GM18861 (cell line): ENCODE measurements at regions not wholly inside any gene's neighbourhood (a gene's known extent, or its start where the extent isn't known, plus 50 kb on each side); places are given as distances from the start of the nearest gene placed in this dataset.
"Not testable (repeated sequence)": the region's sequence is repeated elsewhere in the genome, so short reads cannot be mapped to it uniquely, and the experiment has no call there.

Source experiments
- ATAC-seq: cut with Tn5 transposase; IDR thresholded peaks from one replicate; pipeline ENCODE4 v1.9.1; 2021; ENCODE audit not compliant: unreplicated experiment

DNA sequence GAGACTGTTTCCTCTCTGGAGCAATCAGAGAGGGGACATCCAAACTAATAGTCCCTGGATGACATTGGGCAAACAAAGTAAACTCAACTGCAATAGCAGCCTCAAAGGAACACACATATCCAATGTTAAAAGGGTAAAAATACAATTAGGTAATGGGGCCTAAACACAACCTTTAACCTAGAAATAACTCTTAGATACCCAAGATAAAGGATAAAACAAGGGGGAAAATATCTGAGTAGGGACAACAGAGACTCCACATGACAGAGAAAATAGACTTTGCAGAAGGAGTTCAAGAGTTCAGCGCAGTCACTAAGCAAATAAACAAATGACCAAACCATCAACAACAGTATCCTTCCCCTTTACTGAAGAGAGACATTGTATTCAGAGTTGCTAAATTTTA is 149.3 kb downstream of the FBXO4 start:
- no peak for ATAC-seq

DNA sequence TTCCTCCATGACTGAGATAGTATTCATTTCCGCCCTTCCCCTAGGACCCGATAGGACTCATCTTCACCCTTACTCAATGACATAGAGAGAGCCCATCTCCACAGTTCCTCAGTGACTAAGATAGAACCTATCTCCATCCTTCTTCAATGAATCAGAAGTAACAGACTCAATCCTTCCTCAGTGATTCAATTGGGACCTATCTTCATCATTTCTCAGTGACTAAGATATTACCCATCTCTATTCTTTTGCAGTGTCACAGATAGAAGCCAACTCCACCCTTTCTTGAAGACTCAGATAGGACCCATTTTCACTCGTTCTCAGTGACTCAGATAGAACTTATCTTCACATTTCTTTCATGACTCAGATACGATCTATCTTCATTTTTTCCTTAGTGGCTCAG is 164.6 kb downstream of the FBXO4 start:
- ATAC-seq, result no peak

DNA sequence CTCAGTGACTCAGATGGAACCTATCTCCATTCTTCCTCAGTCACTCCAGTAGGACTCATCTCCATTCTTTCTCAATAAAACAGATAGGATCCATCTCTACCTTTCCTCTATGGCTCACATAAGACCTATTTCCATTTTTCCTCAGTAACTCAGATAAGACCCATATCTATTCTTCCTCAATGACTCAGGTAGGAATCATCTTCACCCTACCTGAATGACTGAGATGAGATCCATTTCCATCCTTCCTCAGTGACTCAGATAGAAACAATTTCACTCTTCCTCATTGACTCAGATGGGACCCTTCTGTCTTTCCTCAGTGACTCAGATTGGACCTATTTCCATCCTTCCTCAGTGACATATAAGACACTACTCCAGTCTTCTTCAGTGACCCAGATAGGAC is 165.1 kb downstream of the FBXO4 start:
- no peak for ATAC-seq

DNA sequence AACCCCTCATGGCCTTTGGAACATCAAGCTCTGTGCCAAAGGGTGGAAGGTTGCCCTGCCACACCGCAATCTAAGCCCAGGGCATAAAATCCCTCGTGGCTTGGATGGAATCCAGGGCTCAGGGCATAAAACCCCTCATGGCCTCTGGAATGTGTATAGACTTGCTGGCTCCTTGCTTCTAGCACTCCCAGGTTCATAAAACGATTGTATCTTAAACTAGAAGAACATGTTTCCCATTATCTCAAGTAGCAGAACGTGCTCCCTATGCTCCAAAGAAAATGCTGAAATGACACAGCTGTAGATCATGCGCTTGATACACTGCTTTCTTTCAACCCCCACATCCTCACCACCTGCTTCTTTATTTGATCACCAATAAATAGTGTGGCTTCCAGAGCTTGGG is 174.8 kb downstream of the FBXO4 start:
- ATAC-seq, result not testable (repeated sequence)

DNA sequence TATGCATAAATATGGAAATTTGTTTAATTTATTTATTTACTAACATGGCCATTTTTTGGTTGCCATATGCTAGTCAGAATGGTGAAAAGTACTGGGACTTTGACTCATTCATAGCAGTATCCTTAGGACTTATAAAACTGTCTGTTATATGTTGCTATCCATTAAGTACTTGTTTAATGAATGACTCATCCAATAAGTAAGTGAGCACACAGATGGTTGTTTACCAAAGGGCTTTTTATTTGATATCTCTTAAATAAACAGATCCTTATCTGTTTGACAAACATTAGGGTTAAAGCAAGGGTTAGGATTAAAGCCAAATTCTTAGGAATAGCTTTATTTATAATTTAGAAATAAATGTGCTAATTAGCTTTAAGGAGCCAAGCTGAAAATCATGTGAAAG is 183.4 kb downstream of the FBXO4 start:
- no peak for ATAC-seq

DNA sequence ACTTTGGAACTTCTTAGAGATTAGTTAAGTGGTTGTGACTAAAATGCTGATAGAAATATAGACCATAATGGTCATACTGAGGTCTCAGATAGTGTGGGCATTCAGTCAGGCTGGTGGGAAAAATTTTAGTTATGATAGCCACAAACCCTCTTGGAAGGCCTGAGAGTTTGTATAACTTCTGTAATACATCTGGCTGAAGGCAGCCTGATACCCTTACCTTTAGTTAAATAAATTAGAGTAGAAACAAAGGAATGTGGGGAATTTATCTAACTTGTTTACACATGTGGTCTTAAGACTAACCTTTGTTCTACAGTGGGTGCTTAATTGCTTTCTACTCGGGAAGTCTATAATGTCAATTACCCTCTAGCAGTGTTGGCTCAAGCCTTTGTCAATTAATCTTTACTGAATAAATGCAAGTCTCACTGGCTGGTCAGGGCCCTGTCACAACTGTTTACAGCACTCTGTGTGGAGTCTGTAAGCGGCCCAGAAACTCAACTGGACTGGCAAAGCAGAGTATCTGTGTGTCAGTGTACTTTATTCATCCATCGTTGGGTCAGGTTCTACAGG is 184.0 kb downstream of the FBXO4 start:
- ATAC-seq, result no peak

DNA sequence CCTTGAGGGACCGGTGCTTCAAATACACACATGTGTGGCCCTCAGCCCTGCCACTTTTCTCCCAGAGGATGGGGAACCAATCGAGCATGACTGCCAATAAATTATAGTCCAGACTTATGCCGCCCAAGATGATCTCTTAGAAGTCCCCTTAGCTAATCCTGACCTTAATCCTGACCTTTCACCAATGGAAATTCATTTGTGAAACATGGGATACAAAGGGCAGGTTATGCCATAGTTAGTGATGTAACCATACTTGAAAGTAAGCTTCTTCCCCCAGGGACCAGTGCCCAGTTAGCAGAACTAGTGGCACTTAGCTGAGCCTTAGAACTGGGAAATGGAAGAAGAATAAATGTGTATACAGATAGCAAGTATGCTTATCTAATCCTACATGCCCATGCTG is 190.6 kb downstream of the FBXO4 start:
- ATAC-seq, result not testable (repeated sequence)

DNA sequence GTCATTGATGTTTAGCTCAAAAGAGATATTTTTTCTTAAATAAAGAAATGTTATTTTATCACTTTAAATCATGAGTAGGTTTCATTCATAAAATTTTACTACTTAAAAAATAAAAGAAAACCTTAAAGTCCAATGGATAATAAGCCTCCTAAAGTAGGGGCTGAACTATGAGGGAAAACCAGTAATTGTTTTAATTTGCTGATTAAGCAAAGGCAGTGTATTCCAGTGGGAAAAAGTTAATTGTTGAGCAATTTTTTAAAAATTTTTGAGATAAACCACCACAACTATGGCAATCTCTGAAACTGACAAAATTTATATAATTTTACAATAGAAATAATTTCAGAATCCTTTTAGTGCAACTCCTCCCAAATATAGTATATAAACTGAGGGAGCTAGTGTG is 195.0 kb downstream of the FBXO4 start:
- no peak for ATAC-seq

DNA sequence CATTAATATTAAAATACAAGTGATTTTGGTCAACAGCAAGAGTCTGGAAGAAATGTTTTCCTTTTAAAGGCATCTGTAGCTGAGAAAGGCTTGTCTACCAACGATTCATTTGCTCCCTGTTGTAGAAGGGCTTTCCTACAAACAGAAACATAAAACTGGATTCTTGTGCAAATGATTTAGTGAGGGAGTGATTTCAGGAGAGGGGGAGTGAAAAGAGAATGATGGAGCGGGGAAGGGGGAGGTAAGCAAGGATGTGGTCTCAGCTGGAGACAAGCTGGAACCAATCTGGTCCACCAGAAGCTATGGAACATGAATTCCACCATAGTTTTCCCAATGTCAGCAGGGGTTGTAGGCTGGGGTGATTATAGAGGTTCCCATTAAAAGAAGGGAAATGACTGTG is 196.3 kb downstream of the FBXO4 start:
- no peak for ATAC-seq

DNA sequence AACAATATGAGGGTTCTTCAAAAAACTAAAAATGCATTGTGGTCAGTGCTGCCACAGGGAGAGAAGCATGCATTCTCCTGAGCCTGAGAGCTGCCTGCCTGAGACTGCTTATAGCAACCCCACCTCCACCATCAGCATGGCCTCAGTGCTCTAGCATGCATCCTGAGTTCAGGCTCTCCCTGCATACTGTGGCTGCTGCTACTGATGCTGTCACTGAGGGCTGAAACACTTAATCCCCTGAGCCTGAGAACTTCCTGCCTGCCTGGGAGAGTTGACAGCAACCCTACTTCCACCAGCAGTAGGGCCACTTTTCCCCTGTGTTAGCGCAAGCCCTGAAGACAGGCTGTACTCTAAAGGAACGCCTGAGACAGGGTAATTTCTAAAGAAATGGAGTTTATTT is 206.0 kb downstream of the FBXO4 start:
- no peak for ATAC-seq

DNA sequence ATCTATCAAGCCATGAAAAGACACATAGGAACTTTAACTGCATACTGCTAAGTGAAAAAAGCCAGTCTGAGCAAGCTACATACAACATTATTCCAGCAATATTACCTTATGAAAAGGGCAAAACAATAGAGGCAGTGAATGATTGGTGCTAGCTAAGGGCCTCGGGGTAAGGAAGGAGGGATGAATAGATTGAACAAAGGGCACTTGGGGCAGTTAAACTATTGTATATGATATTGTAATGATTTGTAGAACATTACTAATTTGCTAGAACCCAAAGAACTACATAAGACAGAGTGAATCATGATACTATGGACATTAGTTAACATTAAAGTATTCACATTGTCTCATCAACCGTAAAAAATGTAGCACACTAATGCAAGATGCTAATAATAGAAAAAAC is 218.3 kb downstream of the FBXO4 start:
- no peak for ATAC-seq

DNA sequence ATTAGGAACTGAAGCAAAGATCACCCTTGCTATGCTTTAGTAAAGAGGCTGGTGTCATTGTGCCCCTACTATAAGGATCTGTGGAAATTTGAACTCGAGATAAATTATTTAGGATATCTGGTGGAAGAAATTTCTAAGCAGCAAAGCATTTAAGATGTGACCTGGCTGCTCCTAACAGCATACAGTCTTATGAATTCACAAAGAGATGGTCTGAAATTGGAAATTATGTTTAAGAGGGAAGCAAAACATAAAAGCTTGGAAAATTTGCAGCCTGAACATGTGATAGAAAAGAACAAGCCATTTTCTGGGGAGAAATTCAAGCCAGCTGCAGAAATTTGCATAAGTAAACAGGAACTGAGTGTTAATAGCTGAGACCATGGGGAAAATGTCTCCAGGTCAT is 223.7 kb downstream of the FBXO4 start:
- ATAC-seq, result no peak

DNA sequence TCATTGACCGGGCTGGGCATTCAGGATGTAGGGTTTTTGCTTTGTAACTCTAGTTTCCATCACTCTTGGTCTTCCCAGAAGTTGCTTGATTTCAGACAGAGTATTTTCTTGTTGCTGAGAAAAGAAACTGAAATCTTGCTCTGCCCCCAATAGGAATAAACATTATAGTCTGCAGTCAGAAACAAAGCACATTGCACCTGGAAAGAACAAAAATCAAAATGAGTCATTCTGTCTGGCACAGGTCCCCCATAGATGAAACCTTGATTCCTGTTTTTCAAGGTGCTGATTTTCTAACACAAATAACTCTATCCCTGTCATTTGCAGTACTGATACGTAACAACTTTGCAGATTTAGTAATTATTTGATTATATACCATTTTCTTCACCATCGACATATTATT is 232.1 kb downstream of the FBXO4 start:
- ATAC-seq, result no peak

DNA sequence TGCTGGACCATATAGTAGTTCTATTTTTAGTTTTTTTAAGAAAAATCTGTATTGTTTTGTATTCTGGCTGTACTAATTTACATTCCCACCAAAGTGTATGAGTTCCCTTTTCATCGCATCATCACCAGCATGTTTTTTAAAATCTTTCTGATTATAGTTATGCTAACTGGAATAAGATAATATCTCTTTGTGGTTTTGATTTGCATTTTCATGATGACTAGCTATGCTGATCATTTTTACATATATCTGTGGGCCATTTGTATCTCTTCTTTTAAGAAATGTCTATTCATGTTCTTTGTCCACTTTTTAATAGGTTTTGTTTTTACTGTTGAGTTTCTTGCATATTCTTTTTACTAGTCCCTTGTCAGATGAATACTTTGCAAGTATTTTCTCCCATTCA is 238.0 kb downstream of the FBXO4 start:
- no peak for ATAC-seq

DNA sequence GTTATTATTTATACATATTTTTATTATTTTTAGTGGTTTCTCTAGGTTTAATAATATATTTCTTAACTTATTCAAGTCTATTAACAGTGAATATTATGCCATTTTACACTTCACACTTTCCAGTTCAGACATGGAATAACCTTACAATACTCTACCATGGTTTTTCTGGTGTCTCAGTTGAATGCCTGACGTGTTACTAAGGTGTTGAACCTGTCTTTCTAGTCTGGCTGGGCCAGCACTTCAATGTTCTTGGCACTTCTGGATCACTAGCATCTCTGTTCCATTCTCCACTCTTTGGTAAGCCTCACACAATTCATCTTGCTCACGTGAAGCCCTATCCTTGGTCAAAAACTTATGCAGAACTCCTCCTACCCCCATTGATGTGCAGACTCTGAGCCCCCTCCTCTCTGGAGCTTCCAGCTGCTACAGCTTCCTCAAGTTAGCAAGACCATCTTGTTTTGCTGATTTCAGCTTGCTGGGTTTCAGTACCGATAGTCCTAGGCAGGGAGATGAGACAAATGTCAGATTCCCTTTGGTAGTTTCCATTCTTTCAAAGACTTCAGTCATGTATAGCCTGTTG is 243.1 kb downstream of the FBXO4 start:
- ATAC-seq, result no peak

DNA sequence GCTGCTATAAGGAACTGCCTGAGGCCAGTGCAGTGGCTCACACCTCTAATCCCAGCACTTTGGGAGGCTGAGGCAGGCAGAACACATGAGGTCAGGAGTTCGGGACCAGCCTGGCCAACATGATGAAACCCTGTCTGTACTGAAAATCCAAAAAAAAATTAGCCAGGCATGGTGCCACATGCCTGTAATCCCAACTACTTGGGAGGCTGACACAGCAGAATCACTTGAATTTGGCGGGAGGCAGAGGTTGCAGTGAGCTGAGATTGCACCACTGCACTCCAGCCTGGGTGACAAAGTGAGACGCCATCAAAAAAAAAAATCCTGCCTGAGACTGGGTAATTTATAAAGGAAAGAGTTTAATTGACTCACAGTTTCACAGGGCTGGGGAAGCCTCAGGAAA is 247.1 kb upstream of the GHR start:
- ATAC-seq, result not testable (repeated sequence)

DNA sequence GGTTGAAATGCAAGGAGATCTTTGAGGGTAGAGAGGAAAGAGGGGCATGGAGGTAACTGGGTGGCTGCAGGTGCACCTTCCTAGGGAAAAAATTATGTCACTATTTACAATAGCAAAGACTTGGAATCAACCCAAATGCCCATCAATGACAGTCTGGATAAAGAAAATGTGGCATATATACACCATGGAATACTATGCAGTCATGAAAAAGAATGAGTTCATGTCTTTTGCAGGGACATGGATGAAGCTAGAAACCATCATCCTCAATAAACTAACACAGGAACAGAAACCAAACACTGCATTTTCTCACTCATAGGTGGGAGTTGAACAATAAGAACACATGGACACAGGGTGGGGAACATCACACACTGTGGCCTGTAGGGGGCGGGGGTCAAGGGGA is 243.4 kb upstream of the GHR start:
- not testable (repeated sequence) for ATAC-seq

DNA sequence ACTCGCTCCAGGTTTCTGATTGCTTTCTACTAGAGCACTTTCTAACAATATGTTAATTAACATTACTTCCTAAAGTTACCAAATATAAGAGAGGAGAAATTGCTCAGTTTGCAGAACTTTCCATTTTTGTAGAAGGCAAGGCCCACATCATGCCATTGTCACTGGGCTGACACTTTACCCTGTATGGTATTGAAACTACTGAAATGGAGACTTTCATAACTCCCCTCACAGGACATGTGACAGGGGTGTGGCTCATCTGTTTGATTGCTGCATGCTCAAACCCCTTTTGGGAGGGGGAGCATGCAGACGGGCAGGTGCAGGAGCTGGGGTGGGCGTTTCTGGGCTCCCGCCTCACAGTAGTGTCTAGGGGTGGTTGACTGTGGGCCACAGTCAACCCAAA is 206.3 kb upstream of the GHR start:
- no peak for ATAC-seq

DNA sequence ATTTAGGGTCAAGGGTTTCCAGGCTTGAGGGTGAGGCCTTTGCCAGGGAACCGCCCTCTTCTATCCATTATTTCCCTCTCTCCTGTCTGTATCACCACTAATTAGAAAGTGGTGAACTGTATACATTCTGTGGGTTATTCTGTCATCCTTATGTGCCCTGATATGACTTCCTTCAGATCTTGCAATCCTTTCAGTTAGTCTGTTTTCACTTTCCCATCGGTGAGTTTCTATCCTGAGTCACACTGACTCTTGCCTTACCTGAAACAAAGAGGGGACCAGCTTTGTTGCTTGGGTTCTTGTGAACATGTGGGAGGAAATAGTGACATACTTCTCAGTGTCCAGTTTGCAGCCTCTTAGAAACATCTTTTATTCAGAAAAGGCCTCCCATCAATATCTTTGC is 205.4 kb upstream of the GHR start:
- no peak for ATAC-seq

DNA sequence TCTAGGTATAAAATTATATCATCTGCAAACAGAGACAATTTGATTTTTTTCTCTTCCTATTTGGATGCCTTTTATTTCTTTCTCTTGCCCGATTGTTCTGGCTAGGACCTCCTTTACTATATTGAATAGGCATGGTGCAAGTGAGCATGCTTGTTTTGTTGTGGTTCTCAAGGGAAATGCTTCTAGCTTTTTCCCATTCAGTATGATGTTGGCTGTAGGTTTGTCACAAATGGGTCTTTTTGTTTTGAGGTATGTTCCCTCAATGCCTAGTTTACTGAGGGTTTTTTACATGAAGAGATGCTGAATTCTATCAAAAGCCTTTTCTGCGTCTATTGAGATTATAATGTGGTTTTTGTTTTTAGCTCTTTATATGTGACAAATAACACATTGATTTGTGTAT is 198.2 kb upstream of the GHR start:
- ATAC-seq, result no peak

DNA sequence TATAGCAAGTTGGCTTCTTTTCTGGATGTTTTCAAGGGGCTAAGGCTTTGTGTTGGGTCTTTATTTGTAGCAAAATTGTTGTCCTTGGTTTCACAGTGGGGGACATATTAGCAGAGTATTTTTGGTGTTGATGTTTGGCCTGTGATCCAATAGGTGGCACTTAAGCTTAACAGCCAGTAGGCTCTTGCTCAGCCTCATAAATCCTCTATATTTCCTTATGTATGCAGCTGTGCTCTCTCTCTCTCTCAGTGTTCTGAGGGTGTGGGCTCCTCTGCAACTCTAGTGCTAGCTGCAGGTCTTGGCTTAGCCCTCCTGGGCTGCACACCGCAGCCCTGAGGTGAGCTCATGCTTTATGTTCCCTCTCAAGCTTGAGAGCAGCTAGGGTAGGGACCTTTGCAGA is 195.0 kb upstream of the GHR start:
- no peak for ATAC-seq

DNA sequence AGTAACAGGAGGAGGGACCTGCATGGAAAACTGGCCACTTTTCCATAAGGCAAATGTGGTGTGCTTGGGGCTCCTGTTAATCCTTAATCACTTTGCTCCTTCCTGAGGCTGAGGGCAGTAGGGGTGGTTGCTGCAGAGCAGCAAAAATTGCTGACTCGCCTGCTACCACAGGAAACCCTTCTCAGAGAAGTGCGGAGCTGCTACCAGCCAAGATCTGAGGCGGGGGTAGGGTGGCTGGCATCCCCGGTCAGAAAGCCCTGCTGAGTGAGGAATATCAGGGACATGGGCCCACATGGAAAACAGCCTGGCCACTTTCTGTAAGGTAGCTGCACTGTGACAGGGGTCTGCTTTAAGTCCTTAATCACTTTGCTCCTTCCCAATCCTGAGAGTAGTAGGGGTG is 192.4 kb upstream of the GHR start:
- no peak for ATAC-seq

DNA sequence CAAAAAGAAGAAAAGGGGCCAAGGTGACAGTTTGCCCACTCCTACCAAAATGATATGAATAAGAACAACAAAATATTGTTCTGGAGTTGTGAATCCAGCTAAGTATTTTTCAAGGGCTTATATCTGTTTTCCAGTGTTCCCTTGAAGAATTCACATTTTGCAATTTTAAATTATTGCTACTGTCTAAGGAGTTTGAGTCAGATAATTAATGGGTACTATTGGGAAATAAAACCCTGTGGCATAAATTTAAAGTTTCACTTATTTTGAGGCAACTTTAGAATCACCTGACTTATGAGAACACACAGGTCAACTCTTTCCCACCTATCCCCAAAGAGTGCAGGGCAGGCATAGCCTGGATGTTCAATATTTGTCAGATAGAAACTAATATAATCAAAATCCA is 188.0 kb upstream of the GHR start:
- no peak for ATAC-seq

DNA sequence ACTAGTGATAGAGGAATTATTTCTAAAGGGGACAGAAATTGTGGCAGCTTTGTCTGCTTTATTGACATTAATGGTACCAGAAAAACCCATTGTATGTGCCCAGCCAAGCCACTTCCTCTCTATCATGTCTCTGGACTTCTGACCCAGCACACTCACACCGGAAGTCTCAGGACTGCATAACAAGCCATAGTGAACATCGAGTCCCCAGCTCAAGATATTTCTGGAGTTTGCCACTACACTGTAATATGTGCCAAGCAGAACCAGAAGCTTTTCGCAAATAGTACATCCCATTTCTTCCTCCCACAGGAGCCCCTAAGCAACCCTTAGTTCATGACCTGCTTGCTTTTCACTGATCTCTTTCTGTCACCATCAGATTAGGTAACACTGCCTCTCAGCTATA is 187.4 kb upstream of the GHR start:
- ATAC-seq, result no peak
